ENCODE measurements at regions not wholly inside any gene's neighbourhood (a gene's known extent, or its start where the extent isn't known, plus 50 kb on each side); places are given as distances from the start of the nearest gene placed in this dataset.
"Not testable (repeated sequence)": the region's sequence is repeated elsewhere in the genome, so short reads cannot be mapped to it uniquely, and the experiment has no call there.

- H3K9me3 ChIP-seq (replicated peaks; ENCODE audit: insufficient read depth, low read length), result no peaks in the 10 kb centered on the region
- H3K9me2 ChIP-seq (replicated peaks; ENCODE audit: insufficient read depth, low read length), result no peaks in the 10 kb centered on the region
- no peak overlapping the region for H3K4me3 ChIP-seq (ENCODE audit: low read length)
- DNase-seq, result no peak
- no peak overlapping the region for H3K9ac ChIP-seq (ENCODE audit: low read length)
- no peaks in the 10 kb centered on the region for H4K20me1 ChIP-seq (ENCODE audit: insufficient read depth, low read length)
- no peaks in the 10 kb centered on the region for H3F3A ChIP-seq (ENCODE audit: insufficient read depth, low read length)
- H3K36me3 ChIP-seq (replicated peaks; ENCODE audit: insufficient read depth, low read length), result no peaks in the 10 kb centered on the region
- H2AFZ ChIP-seq (ENCODE audit: low read length), result no peak overlapping the region
- H3K27me3 ChIP-seq (replicated peaks; ENCODE audit: insufficient read depth, low read length), result no peaks in the 10 kb centered on the region
- no peak overlapping the region for H3K27ac ChIP-seq (ENCODE audit: low read length)
- no peak overlapping the region for H3K4me2 ChIP-seq (ENCODE audit: low read depth, low read length)
- TF ChIP-seq EZH2 (optimal IDR thresholded peaks at IDR 0.05; ENCODE audit: low read depth, low read length) (no peak), EZH2phosphoT487 (IDR thresholded peaks at IDR 0.05; ENCODE audit: low read length) (no peak)
- TF ChIP-seq, protein P1, sequence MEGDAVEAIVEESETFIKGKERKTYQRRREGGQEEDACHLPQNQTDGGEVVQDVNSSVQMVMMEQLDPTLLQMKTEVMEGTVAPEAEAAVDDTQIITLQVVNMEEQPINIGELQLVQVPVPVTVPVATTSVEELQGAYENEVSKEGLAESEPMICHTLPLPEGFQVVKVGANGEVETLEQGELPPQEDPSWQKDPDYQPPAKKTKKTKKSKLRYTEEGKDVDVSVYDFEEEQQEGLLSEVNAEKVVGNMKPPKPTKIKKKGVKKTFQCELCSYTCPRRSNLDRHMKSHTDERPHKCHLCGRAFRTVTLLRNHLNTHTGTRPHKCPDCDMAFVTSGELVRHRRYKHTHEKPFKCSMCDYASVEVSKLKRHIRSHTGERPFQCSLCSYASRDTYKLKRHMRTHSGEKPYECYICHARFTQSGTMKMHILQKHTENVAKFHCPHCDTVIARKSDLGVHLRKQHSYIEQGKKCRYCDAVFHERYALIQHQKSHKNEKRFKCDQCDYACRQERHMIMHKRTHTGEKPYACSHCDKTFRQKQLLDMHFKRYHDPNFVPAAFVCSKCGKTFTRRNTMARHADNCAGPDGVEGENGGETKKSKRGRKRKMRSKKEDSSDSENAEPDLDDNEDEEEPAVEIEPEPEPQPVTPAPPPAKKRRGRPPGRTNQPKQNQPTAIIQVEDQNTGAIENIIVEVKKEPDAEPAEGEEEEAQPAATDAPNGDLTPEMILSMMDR (IDR thresholded peaks at IDR 0.05; ENCODE audit: low read length), result no peak
- H3K79me2 ChIP-seq (ENCODE audit: low read length), result no peaks in the 10 kb centered on the region
- peaks cover 15% of the 10 kb centered on the region for H3K4me1 ChIP-seq (ENCODE audit: low read length)
These were observed 57.2 kb upstream of the LYZL2 start for GRCh38 chr10:30686708-30687107.

DNA sequence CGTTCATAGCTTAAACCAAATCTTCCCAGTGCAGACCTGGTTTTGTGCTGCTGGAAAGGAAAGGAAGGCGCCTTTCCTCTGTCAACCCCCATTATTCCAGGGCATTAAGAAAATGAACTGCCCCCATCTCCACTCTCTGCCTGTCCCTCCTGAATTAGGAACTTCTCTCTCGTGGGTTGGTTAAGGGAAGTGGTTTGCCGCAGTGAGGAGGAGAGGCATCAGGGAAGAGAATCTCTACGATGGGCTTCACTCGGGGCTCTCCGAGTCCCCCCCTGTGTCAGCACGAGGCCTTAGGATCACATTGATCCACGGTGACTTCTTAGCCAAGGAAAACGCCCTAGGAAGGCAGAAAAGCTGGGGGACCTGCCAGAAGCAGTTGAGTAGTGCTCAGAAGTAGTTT, 53.9 kb upstream of the LYZL2 start:
- no peak overlapping the region for H3K4me3 ChIP-seq (ENCODE audit: low read length)
- H3F3A ChIP-seq (ENCODE audit: insufficient read depth, low read length), result no peaks in the 10 kb centered on the region
- H3K9me2 ChIP-seq (replicated peaks; ENCODE audit: insufficient read depth, low read length), result no peaks in the 10 kb centered on the region
- H3K27ac ChIP-seq (ENCODE audit: low read length), result no peak overlapping the region
- no peaks in the 10 kb centered on the region for H3K9me3 ChIP-seq (replicated peaks; ENCODE audit: insufficient read depth, low read length)
- no peak overlapping the region for H3K9ac ChIP-seq (ENCODE audit: low read length)
- no peaks in the 10 kb centered on the region for H4K20me1 ChIP-seq (ENCODE audit: insufficient read depth, low read length)
- DNase-seq, result no peak
- H3K4me1 ChIP-seq (ENCODE audit: low read length), result peaks cover 15% of the 10 kb centered on the region
- H3K27me3 ChIP-seq (replicated peaks; ENCODE audit: insufficient read depth, low read length), result no peaks in the 10 kb centered on the region
- TF ChIP-seq EZH2 (optimal IDR thresholded peaks at IDR 0.05; ENCODE audit: low read depth, low read length) (no peak), EZH2phosphoT487 (IDR thresholded peaks at IDR 0.05; ENCODE audit: low read length) (no peak)
- TF ChIP-seq, protein P1 (IDR thresholded peaks at IDR 0.05; ENCODE audit: low read length), result no peak
- no peaks in the 10 kb centered on the region for H3K79me2 ChIP-seq (ENCODE audit: low read length)
- no peak overlapping the region for H3K4me2 ChIP-seq (ENCODE audit: low read depth, low read length)
- no peak overlapping the region for H2AFZ ChIP-seq (ENCODE audit: low read length)
- no peaks in the 10 kb centered on the region for H3K36me3 ChIP-seq (replicated peaks; ENCODE audit: insufficient read depth, low read length)

DNA sequence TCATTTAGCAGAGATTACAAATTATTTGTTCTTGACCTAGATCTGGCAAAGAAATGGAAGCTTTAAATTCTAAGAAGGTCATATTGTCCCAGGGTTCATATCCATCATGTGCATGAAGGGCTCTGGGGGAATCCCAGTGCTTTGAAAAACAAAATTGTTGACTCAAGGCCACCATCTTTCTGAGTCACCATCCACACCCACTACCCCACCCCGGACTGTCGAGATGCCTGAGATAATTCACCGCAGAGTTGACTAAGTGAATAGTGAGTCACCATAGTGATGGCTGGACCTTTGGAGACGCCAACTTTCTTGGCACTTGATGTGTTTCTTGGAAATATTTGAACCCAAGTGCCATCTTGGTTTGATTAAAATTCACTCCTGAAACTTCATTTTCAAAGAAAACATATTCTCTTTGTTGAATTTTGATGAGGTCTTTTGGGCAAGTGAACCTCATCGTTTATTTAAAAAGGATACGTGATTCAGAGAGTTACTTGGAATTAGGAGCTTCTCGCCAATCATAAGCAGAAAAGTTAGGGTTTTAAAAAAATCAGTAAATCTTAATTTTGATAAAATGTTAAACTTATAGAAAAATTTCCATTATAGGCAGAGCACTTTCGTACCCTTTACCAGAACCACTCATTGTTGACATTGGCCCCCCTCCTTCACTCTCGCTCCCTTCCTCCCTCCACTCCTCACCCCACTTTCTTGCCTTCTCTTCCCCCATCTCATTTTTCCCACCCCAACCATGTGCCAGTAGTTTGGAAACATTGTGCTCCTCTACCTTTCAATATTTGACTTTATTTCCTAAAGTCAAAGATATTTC, 53.0 kb upstream of the LYZL2 start:
- H2AFZ ChIP-seq (ENCODE audit: low read length); H3K36me3 ChIP-seq (replicated peaks; ENCODE audit: insufficient read depth, low read length); H3K4me2 ChIP-seq (ENCODE audit: low read depth, low read length); H3K79me2 ChIP-seq (ENCODE audit: low read length); H3K9me2 ChIP-seq (replicated peaks; ENCODE audit: insufficient read depth, low read length); H3K9ac ChIP-seq (ENCODE audit: low read length); H3K27me3 ChIP-seq (replicated peaks; ENCODE audit: insufficient read depth, low read length); H3F3A ChIP-seq (ENCODE audit: insufficient read depth, low read length); H3K4me3 ChIP-seq (ENCODE audit: low read length); DNase-seq; H3K9me3 ChIP-seq (replicated peaks; ENCODE audit: insufficient read depth, low read length); H4K20me1 ChIP-seq (ENCODE audit: insufficient read depth, low read length); H3K27ac ChIP-seq (ENCODE audit: low read length): not testable (repeated sequence)
- peaks cover 15% of the 10 kb centered on the region for H3K4me1 ChIP-seq (ENCODE audit: low read length)

DNA sequence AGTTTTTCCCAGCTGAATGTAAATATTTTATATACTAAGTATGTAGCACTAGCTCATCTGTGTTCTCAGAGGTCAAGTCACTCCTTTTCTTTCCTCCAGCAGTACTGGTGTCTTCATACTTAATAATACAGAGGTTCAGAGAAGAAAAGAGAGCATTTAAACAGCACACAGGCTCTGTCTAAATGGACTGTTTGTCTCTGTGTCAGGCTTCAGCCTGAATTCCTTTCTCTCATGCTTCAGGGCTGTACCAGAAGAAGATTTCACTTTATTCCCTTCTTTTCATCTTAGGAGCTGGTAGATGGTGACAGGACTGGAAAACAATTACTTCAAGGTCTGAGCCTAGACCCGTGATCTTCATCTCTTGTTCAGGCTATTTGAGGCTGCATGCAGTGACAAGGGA, 51.4 kb upstream of the LYZL2 start:
- H3K9me2 ChIP-seq (replicated peaks; ENCODE audit: insufficient read depth, low read length), result no peaks in the 10 kb centered on the region
- no peaks in the 10 kb centered on the region for H3K9me3 ChIP-seq (replicated peaks; ENCODE audit: insufficient read depth, low read length)
- H3K4me1 ChIP-seq (ENCODE audit: low read length), result no peaks in the 10 kb centered on the region
- H3K27ac ChIP-seq (ENCODE audit: low read length), result no peak overlapping the region
- no peak for DNase-seq
- H3K4me3 ChIP-seq (ENCODE audit: low read length), result no peak overlapping the region
- no peaks in the 10 kb centered on the region for H4K20me1 ChIP-seq (ENCODE audit: insufficient read depth, low read length)
- TF ChIP-seq EZH2 (optimal IDR thresholded peaks at IDR 0.05; ENCODE audit: low read depth, low read length) (no peak), EZH2phosphoT487 (IDR thresholded peaks at IDR 0.05; ENCODE audit: low read length) (no peak)
- TF ChIP-seq, protein P1 (IDR thresholded peaks at IDR 0.05; ENCODE audit: low read length), result no peak
- H3K36me3 ChIP-seq (replicated peaks; ENCODE audit: insufficient read depth, low read length), result no peaks in the 10 kb centered on the region
- H3K9ac ChIP-seq (ENCODE audit: low read length), result no peak overlapping the region
- H3F3A ChIP-seq (ENCODE audit: insufficient read depth, low read length), result no peaks in the 10 kb centered on the region
- no peak overlapping the region for H2AFZ ChIP-seq (ENCODE audit: low read length)
- no peaks in the 10 kb centered on the region for H3K27me3 ChIP-seq (replicated peaks; ENCODE audit: insufficient read depth, low read length)
- H3K79me2 ChIP-seq (ENCODE audit: low read length), result no peaks in the 10 kb centered on the region
- H3K4me2 ChIP-seq (ENCODE audit: low read depth, low read length), result no peak overlapping the region
